ENCODE measurements at regions not wholly inside any gene's neighbourhood (a gene's known extent, or its start where the extent isn't known, plus 50 kb on each side); places are given as distances from the start of the nearest gene placed in this dataset.

DNA sequence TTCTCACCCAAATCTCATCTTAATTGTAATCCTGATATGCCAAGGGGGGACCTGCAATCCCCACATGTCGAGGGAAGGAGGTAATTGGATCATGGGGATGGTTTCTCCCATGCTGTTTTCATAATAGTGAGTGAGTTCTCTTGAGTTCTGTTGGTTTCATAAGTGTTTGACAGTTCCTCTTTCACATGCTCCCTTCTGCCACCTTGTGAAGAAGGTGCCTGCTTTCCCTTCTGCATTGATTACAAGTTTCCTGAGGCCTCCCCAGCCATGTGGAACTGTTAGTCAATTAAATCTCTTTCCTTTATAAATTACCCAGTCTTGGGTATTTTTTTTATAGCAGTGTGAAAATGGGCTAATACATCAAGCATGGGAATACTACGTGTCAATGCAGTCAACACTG is 925.0 kb upstream of the MAN1A1 start:
- POLR2A ChIA-PET: no interaction called here
- BruUV-seq (replicated peaks): no TSS peak
- Histone ChIP-seq H3K9me3 (ENCODE audit: low read length) (peaks cover 7% of the 10 kb centered on the region; the same call in 1 of the 2 replicates), H3K4me1 (ENCODE audit: insufficient read depth, low read length) (no peaks in the 10 kb centered on the region), H3K4me2 (ENCODE audit: low read depth, low read length) (no peak overlapping the region), H3K36me3 (replicated peaks in 1 of 2; ENCODE audit: control insufficient read depth in 1 of 2, insufficient read depth in 2 of 2, low read length in 2 of 2) (no peaks in the 10 kb centered on the region), H4K20me1 (ENCODE audit: insufficient read depth, low read length) (no peaks in the 10 kb centered on the region), H3K9ac (ENCODE audit: insufficient read depth, low read depth, low read length) (no peak overlapping the region), H3K27me3 (ENCODE audit: control insufficient read depth in 1 of 2, insufficient read depth in 2 of 2, low read length in 2 of 2) (no peaks in the 10 kb centered on the region), H3K4me3 (replicated peaks in 1 of 3; ENCODE audit: insufficient read depth in 1 of 3, low read depth in 2 of 3, low read length in 3 of 3) (no peak overlapping the region), H3K27ac (ENCODE audit: extremely low read length, insufficient read depth, low read length) (no peak overlapping the region), H2AFZ (ENCODE audit: low read length) (no peak overlapping the region), H3K79me2 (ENCODE audit: insufficient read depth, low read length) (no peaks in the 10 kb centered on the region)
- intact Hi-C loops (cut with micrococcal nuclease; ENCODE audit: unreplicated experiment): no loop called here
- CTCF ChIA-PET (ENCODE audit: low intra/inter-chr PET ratio, low total read pairs): no interaction called here
- ATAC-seq (no peak), DNase-seq (ENCODE audit: low spot score) (no peak), FAIRE-seq (no peak)
- TF ChIP-seq GPN1 (CRISPR knock-in tag; IDR thresholded peaks at IDR 0.05; ENCODE audit: borderline replicate concordance) (no peak), HMG20B (CRISPR knock-in tag; conservative IDR thresholded peaks at IDR 0.05) (no peak), ZNF550 (CRISPR knock-in tag; IDR thresholded peaks at IDR 0.05; ENCODE audit: borderline replicate concordance) (no peak), ZNF75D (CRISPR knock-in tag; IDR thresholded peaks at IDR 0.05; ENCODE audit: borderline replicate concordance) (no peak), TP53 (CRISPR knock-in tag; conservative IDR thresholded peaks at IDR 0.05) (no peak), CBX2 (IDR thresholded peaks at IDR 0.05; ENCODE audit: low read depth, low read length) (no peak), CBX2 (CRISPR knock-in tag; IDR thresholded peaks at IDR 0.05; ENCODE audit: low read depth) (no peak), ZFYVE20 (CRISPR knock-in tag; IDR thresholded peaks at IDR 0.05; ENCODE audit: borderline replicate concordance, low read depth) (no peak), CTCF (CRISPR knock-in tag; IDR thresholded peaks at IDR 0.05) (no peak), YY1 (IDR thresholded peaks at IDR 0.05; ENCODE audit: insufficient read depth, insufficient replicate concordance, low read depth, low read length) (no peak), ZNF350 (CRISPR knock-in tag; IDR thresholded peaks at IDR 0.05; ENCODE audit: borderline replicate concordance, low read depth) (no peak), DNMT1 (CRISPR knock-in tag; IDR thresholded peaks at IDR 0.05) (no peak), PCBP2 (optimal IDR thresholded peaks at IDR 0.05; ENCODE audit: low read depth, low read length, poor library complexity, severe bottlenecking) (no peak), HOXA7 (CRISPR knock-in tag; IDR thresholded peaks at IDR 0.05) (no peak), ZNF713 (CRISPR knock-in tag; IDR thresholded peaks at IDR 0.05) (no peak), RARG (CRISPR knock-in tag; IDR thresholded peaks at IDR 0.05; ENCODE audit: low read depth) (no peak), ELF1 (CRISPR knock-in tag; IDR thresholded peaks at IDR 0.05) (no peak), GABPA (IDR thresholded peaks at IDR 0.05; ENCODE audit: low read depth, low read length) (no peak), GABPA (CRISPR knock-in tag; IDR thresholded peaks at IDR 0.05; ENCODE audit: low read depth) (no peak)
- TF ChIP-seq, protein P1, sequence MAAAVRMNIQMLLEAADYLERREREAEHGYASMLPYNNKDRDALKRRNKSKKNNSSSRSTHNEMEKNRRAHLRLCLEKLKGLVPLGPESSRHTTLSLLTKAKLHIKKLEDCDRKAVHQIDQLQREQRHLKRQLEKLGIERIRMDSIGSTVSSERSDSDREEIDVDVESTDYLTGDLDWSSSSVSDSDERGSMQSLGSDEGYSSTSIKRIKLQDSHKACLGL (CRISPR knock-in tag; IDR thresholded peaks at IDR 0.05): no peak
- TF ChIP-seq, protein P2, sequence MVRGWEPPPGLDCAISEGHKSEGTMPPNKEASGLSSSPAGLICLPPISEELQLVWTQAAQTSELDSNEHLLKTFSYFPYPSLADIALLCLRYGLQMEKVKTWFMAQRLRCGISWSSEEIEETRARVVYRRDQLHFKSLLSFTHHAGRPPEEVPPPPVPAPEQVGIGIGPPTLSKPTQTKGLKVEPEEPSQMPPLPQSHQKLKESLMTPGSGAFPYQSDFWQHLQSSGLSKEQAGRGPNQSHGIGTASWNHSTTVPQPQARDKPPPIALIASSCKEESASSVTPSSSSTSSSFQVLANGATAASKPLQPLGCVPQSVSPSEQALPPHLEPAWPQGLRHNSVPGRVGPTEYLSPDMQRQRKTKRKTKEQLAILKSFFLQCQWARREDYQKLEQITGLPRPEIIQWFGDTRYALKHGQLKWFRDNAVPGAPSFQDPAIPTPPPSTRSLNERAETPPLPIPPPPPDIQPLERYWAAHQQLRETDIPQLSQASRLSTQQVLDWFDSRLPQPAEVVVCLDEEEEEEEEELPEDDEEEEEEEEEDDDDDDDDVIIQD (CRISPR knock-in tag; IDR thresholded peaks at IDR 0.05; ENCODE audit: low read depth): no peak
- WGBS (ENCODE audit: low lambda C conversion rate): 67% methylated on average over 2 of the region's 2 CpGs
- in situ Hi-C loops (cut with HindIII; ENCODE audit: extremely low pct_ligation_motif_present, low pct_unique_long_range_greater_than_20kb): no loop called here
